NCI-H524 (cell line): ENCODE measurements at regions not wholly inside any gene's neighbourhood (a gene's known extent, or its start where the extent isn't known, plus 50 kb on each side); places are given as distances from the start of the nearest gene placed in this dataset.
A peak's percentile ranks its signal among the peaks of the same experiment; 100 is the strongest.
"Not testable (repeated sequence)": the region's sequence is repeated elsewhere in the genome, so short reads cannot be mapped to it uniquely, and the experiment has no call there.

Experiments
- DNase-seq, 2 experiments: peaks; one replicate each; lab custom pipeline; 2025; lab: John Stamatoyannopoulos, UW

- no peak for DNase-seq
These were observed 82.7 kb upstream of the PDZD8 start for GRCh38 chr10:117457932-117458331.

- no peak for DNase-seq
These were observed 82.0 kb upstream of the PDZD8 start for GRCh38 chr10:117457071-117457810.

- DNase-seq, result no peak
These were observed 80.1 kb upstream of the PDZD8 start for GRCh38 chr10:117455346-117455745.

- no peak for DNase-seq
These were observed 79.3 kb upstream of the PDZD8 start for GRCh38 chr10:117454502-117454901.

- not testable (repeated sequence) for DNase-seq
These were observed 78.2 kb upstream of the PDZD8 start for GRCh38 chr10:117453484-117453883.

- DNase-seq, result no peak
These were observed 75.7 kb upstream of the PDZD8 start for GRCh38 chr10:117450940-117451339.

- DNase-seq, result no peak
These were observed 74.4 kb upstream of the PDZD8 start for GRCh38 chr10:117449636-117450035.

- no peak for DNase-seq
These were observed 73.6 kb upstream of the PDZD8 start for GRCh38 chr10:117448802-117449201.

- DNase-seq, result no peak
These were observed 70.8 kb upstream of the PDZD8 start for GRCh38 chr10:117445992-117446391.

GRCh38 chr10:117444497-117445040, 69.3 kb upstream of the PDZD8 start:
- no peak for DNase-seq

GRCh38 chr10:117443686-117444041, 68.4 kb upstream of the PDZD8 start:
- DNase-seq, result no peak

GRCh38 chr10:117442944-117443685, 67.9 kb upstream of the PDZD8 start:
- DNase-seq, result peak in 1 of 2 experiments; percentile 54

- DNase-seq, result peak in 1 of 2 experiments; percentile 27
These were observed 67.3 kb upstream of the PDZD8 start for GRCh38 chr10:117442521-117442920.

GRCh38 chr10:117441812-117442443, 66.7 kb upstream of the PDZD8 start:
- DNase-seq, result peak in 1 of 2 experiments; percentile 5

- DNase-seq, result no peak
These were observed 66.1 kb upstream of the PDZD8 start for GRCh38 chr10:117441361-117441760.

- DNase-seq, result no peak
These were observed 64.1 kb upstream of the PDZD8 start for GRCh38 chr10:117439243-117439912.

- DNase-seq, result no peak
These were observed 57.6 kb upstream of the PDZD8 start for GRCh38 chr10:117432866-117433265.

- peak in 1 of 2 experiments; percentile 4 for DNase-seq
These were observed 55.9 kb upstream of the PDZD8 start for GRCh38 chr10:117431160-117431559.

- not testable (repeated sequence) for DNase-seq
These were observed 55.3 kb upstream of the PDZD8 start for GRCh38 chr10:117430535-117430934.

- DNase-seq, result peak in 1 of 2 experiments; percentile 8
These were observed 54.5 kb upstream of the PDZD8 start for GRCh38 chr10:117429643-117430265.

- no peak for DNase-seq
These were observed 52.1 kb upstream of the PDZD8 start for GRCh38 chr10:117427356-117427755.
